ENCODE measurements at regions not wholly inside any gene's neighbourhood (a gene's known extent, or its start where the extent isn't known, plus 50 kb on each side); places are given as distances from the start of the nearest gene placed in this dataset.

DNA sequence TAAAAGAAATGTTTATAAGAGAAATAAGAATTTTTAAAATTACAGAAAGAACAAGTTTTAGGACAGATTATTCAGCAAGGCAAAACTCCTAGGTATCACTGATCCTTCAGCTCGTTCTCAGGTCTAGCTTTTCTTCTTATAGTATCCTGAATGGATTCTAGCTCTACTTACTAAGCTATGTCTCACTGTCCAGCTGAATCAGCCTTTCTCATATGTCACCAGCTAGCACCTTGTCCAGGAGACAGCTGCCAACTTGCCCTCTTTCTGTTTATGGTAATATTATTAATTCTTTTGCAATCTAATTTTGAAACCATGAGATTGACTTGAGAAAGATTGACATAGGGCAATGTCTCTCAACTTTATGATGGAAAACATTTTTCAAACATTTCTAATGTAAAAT, 159.9 kb downstream of the LYPLAL1 start:
- TF ChIP-seq, protein P1, sequence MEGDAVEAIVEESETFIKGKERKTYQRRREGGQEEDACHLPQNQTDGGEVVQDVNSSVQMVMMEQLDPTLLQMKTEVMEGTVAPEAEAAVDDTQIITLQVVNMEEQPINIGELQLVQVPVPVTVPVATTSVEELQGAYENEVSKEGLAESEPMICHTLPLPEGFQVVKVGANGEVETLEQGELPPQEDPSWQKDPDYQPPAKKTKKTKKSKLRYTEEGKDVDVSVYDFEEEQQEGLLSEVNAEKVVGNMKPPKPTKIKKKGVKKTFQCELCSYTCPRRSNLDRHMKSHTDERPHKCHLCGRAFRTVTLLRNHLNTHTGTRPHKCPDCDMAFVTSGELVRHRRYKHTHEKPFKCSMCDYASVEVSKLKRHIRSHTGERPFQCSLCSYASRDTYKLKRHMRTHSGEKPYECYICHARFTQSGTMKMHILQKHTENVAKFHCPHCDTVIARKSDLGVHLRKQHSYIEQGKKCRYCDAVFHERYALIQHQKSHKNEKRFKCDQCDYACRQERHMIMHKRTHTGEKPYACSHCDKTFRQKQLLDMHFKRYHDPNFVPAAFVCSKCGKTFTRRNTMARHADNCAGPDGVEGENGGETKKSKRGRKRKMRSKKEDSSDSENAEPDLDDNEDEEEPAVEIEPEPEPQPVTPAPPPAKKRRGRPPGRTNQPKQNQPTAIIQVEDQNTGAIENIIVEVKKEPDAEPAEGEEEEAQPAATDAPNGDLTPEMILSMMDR (IDR thresholded peaks at IDR 0.05) = no peak
- no peak for TF ChIP-seq POLR2A (IDR thresholded peaks at IDR 0.05)
